GM18951 (cell line): ENCODE measurements at regions not wholly inside any gene's neighbourhood (a gene's known extent, or its start where the extent isn't known, plus 50 kb on each side); places are given as distances from the start of the nearest gene placed in this dataset.
"Not testable (repeated sequence)": the region's sequence is repeated elsewhere in the genome, so short reads cannot be mapped to it uniquely, and the experiment has no call there.

Source experiments
- POLR2A ChIP-seq: IDR thresholded peaks from 4 replicates; pipeline ENCODE4 v1.6.1; 2011; ENCODE audit warnings: mild to moderate bottlenecking; ENCODE audit not compliant: insufficient read length, insufficient read depth; ENCODE audit errors: extremely low read depth
- in situ Hi-C: fragments of 300-500 bp; cut with MboI; formaldehyde crosslinking; loops from one replicate; pipeline ENCODE4 v1.12.0; 2022; ENCODE audit warnings: low sequenced_read_pairs, mixed read lengths, inconsistent platforms; ENCODE audit not compliant: unreplicated experiment

DNA sequence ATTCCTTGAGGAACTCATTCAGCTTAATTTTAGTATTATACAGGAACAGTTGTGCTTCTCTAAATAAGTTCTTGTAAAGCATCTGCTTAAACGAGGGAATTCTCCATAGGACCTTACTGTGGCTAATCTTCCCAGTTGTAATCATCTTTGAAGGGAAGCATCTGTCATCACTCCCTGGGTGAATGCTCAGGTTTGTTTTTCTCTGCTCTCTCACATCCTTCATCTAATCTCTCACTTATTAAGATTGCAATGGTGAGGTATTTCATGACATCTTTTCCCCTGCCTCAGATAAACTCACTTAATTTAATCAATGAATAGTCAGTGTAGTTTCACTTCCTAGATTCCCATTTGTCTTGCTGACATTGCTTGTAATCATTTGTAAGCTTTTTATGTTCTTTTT is 121.8 kb upstream of the ADAMTS3 start:
- no peak for TF ChIP-seq POLR2A
- in situ Hi-C loops = no loop called here

DNA sequence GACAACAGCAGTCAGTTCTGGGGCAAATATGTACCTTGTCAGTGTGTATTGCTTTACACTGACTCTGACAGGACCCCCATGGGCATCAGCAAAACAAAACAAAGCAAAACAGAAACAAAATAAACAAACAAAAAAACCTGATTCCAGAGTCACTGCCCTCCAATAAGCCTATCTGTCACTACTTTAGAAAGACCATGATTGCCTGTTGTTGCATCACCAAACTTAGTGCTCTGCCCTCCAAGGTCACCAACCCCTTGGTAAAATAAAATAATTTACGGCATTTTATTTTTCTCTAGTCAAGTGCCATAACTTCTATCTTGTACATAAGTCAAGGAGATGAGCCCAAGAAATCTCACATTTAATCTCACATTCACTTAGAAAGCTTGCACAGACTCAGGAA is 120.9 kb upstream of the ADAMTS3 start:
- in situ Hi-C loops = no loop called here
- TF ChIP-seq POLR2A = no peak

DNA sequence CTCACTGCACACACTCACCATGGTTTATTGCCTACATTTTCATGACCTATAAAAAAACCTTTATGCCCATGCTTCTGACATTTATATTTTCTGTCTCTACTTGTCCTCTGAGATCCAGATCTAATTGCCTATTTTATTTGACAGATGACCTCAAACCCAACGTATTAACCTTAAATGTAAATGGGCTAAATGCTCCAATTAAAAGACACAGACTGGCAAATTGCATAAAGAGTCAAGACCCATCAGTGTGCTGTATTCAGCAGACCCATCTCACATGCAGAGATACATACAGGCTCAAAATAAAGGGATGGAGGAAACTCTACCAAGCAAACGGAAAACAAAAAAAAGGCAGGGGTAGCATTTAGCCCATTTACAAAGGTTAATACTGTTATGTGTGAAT is 117.4 kb upstream of the ADAMTS3 start:
- in situ Hi-C loops = not testable (repeated sequence)

DNA sequence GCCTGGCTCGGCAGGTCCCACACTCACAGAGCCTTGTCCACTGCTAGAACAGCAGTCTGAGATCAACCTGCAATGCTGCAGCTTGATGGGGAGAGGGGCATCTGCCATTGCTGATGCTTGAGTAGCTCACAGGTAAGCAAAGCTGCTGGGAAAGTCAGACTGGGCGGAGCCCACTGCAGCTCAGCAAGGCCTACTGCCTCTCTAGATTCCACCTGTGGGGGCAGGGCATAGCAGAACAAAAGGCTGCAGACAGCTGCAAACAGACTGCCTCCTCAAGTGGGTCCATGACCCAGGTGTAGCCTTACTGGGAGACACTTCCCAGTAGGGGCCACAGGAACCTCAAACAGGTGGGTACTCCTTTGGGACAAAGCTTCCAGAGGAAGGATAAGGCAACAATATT is 110.6 kb upstream of the ADAMTS3 start:
- TF ChIP-seq POLR2A = no peak
- in situ Hi-C loops = no loop called here

DNA sequence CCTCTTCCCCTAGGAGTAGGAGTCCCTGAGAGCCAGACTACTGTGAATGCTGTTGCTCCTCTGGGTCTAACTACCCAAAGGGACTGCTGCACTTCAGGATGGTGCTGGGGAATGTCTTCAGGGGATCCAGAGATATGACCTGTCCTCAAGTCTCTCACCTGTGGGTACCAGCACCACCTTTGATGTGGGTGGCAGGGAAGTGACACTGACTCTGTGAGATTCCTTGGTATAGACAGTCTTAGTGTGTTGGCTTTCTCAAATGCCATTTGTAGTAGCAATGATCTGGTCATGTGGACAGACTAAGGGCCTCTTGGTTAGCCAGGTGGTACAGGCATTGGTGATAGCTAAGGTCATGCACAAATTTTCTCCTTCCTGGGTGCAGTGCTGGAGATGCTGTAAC is 108.9 kb upstream of the ADAMTS3 start:
- TF ChIP-seq POLR2A = no peak
- in situ Hi-C loops = no loop called here

DNA sequence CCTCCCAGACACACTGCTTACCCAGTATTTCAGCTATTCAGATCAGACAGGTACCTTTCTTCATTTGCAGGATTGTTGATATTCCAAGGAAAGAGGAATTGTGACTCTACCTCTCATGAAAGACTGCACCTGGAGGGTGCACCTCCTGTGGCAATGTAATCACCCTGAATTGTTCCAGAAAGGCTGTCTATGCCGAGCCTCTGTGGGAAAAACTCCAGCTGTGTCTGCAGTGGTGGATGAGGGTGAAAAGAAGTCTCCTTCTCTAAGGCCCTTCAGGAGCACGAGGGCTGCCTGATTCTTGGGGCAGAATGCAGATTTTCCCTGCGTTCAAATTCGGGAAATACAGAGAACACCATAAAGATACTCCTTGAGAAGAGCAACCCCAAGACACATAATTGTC is 108.2 kb upstream of the ADAMTS3 start:
- in situ Hi-C loops = no loop called here
- no peak for TF ChIP-seq POLR2A

DNA sequence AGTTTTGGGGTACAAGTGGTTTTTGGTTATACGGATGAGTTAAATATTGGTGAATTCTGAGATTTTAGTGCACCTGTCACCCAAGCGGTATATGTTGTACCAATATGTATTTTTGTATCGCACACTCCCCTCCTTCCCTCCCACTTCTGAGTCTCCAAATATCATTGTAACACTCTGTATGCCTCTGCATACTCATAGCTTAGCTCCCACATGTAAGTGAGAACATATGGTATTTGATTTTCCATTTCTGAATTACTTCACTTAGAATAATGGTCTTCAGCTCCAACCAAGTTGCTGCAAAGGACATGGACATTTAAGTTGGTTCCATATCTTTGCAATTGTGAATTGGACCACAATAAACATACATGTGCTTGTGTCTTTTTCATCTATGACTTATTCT is 103.0 kb upstream of the ADAMTS3 start:
- in situ Hi-C loops = no loop called here
- no peak for TF ChIP-seq POLR2A

DNA sequence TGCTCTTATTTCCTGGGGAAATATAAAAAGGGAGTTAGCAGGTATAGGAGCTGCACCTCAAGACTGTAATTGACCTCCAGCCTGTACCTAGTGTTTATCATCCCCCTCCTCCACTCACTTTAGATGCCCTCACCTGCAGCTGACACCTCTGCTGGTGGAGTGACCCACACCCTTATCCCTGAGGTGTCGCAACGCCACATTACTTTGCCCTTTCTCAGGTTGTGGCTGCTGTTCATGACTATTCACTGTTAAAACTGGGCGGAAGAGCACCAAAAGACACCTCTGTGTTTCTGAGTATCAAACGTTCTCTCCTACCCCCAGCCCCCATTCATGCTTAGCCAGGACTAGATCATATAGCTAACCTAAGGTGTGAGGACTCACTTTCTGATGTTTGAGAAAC is 101.5 kb upstream of the ADAMTS3 start:
- in situ Hi-C loops = no loop called here
- TF ChIP-seq POLR2A = no peak

DNA sequence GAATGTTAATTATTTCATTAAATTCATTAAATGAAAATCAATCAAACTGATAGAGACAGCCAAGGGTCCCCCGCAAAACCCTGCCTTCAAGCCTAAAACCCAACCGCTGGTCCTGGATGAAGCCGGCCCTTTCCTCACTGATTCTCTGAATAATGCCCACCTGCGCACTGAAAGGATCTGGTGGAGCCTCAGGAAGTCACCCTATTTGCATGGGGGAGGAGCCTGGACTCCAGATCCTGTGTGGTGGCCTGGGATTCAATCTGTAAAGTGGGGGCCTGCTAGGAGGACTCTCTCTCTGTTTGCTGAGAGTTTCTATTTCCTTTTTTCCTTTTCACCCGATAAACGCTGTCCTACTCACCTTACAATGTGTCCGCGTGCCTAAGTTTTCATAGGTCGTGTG is 97.9 kb upstream of the ADAMTS3 start:
- in situ Hi-C loops = no loop called here

DNA sequence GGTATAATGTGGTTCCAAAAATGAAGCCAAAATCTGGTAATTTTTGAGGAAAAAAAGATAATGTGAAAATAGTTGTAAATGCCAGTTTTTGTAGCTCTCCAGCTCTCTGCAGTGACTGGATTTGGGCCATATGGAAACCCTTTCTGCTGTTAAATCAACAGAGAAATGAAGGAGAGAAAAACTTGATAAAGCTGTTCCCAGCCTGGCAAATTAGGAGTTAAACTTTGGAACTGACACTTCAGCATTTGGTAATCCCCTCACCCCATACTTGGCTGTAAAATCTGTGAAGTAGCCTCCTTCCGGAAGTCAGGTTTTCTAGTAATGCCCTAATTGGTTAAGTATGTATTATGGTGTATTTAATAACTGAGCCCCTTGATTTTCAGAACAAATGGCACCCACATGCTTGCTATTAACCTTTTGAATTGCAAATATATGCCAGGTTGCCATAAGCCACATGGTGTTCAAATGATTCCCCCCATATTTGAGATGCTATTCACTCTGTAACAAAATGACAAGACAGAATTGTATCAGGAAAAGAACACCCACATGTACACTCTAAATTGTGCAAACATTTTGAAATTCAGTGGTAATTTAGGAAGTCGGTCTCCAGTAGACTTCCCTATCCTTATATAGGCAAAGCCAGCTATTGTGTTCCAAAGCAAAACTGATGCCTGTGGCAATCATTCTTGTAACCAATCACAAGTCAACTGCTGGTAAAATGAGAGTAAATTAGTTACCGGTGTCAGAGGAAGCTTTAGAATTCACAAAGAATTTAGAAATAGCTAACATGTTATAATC is 96.3 kb upstream of the ADAMTS3 start:
- in situ Hi-C loops = no loop called here
- TF ChIP-seq POLR2A = no peak

More for the DNA sequence above, 97.9 kb upstream of the ADAMTS3 start:
- TF ChIP-seq POLR2A = no peak

DNA sequence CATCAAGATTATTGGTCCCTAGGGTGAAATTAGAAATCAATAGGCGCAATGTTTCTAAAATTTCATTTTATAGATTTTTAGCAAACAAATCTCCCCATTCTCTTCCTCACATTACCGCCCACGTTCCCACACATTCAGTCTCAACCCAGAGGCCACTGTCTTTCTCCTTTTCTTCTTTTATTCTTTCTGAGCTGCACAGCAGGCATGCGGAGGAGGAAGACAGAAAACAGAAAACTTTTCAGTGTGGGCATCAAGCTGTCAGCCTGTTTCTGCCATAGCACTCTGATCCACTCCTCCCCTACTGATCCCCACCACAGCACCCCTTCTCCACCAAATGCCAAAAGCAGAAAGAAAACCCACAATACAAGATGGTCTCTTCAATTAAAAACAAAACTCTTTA is 94.8 kb upstream of the ADAMTS3 start:
- no peak for TF ChIP-seq POLR2A
- in situ Hi-C loops = no loop called here

DNA sequence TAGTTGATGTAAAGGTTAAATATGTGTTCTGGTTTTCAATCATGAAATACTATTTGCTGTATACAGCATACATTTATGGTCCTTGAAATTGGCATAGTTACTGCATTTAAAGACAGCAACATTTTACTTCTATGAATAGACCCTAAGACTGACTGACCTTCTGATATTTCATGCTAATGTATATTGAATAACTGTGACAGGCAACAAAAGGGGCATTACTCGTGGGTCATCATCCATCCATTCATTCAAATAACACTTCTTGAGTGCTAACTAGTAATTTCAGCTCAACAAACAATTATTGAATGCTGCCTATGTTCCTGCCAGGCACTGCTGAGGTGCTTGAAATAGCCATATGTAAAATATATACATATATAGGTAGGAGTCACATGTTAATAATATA is 92.8 kb upstream of the ADAMTS3 start:
- in situ Hi-C loops = no loop called here
- no peak for TF ChIP-seq POLR2A

DNA sequence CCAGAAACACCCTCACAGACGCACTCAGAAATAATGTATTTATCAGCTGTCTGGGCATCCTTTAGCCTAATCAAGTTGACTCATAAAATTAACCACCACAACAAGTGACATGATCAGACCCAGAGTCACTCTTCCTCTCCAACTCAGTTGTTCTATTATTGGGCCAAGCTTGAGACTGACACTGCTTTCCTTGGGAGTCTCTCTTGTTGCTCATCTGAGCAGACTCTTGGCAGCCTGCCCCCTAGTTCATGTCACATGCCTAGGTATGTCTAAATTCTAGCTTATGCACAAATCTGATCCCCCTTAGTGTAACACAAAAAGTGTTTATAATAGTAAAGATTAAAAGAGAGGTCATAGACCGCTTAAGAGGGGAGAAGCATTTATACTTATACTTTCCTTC is 72.6 kb upstream of the ADAMTS3 start:
- in situ Hi-C loops = no loop called here
- TF ChIP-seq POLR2A = no peak

DNA sequence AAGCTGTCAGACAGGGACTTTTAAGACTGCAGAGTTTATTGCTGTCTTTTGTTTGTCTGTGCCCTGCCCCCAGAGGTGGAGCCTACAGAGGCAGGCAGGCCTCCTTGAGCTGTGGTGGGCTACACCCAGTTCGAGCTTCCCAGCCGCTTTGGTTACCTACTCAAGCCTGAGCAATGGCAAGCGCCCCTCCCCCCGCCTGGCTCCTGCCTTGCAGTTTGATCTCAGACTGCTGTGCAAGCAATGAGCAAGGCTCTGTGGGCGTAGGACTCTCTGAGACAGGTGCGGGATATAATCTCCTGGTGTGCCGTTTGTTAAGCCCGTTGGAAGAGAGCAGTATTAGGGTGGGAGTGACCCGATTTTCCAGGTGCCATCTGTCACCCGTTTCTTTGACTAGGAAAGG is 67.8 kb upstream of the ADAMTS3 start:
- in situ Hi-C loops = not testable (repeated sequence)

DNA sequence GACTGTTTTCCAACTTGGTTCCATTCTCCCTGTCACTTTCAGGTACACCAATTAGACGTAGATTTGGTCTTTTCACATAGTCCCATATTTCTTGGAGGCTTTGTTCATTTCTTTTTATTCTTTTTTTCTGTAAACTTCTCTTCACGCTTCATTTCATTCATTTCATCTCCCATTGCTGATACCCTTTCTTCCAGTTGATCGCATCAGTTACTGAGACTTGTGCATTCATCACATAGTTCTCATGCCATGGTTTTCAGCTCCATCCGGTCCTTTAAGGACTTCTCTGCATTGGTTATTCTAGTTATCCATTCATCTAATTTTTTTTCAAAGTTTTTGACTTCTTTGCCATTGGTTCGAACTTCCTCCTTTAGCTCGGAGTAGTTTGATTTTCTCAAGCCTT is 66.9 kb upstream of the ADAMTS3 start:
- in situ Hi-C loops = not testable (repeated sequence)

DNA sequence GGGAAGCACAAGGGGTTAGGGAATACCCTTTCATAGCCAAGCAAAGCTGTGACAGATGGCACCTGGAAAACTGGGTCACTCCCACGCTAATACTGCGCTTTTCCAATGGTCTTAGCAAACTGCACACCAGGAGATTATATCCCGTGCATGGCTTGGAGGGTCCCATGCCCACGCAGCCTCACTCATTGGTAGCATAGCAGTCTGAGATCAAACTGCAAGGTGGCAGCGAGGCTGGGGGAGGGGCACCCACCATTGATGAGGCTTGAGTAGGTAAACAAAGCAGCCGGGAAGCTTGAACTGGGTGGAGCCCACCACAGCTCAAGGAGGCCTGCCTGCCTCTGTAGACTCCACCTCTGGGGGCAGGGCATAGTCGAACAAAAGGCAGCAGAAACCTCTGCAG is 63.2 kb upstream of the ADAMTS3 start:
- in situ Hi-C loops = not testable (repeated sequence)
